HG03460 (cell line): ENCODE measurements at regions not wholly inside any gene's neighbourhood (a gene's known extent, or its start where the extent isn't known, plus 50 kb on each side); places are given as distances from the start of the nearest gene placed in this dataset.
"Not testable (repeated sequence)": the region's sequence is repeated elsewhere in the genome, so short reads cannot be mapped to it uniquely, and the experiment has no call there.

Experiments
- ATAC-seq: cut with Tn5 transposase; IDR thresholded peaks from one replicate; pipeline ENCODE4 v1.9.1; 2021; ENCODE audit not compliant: unreplicated experiment

DNA sequence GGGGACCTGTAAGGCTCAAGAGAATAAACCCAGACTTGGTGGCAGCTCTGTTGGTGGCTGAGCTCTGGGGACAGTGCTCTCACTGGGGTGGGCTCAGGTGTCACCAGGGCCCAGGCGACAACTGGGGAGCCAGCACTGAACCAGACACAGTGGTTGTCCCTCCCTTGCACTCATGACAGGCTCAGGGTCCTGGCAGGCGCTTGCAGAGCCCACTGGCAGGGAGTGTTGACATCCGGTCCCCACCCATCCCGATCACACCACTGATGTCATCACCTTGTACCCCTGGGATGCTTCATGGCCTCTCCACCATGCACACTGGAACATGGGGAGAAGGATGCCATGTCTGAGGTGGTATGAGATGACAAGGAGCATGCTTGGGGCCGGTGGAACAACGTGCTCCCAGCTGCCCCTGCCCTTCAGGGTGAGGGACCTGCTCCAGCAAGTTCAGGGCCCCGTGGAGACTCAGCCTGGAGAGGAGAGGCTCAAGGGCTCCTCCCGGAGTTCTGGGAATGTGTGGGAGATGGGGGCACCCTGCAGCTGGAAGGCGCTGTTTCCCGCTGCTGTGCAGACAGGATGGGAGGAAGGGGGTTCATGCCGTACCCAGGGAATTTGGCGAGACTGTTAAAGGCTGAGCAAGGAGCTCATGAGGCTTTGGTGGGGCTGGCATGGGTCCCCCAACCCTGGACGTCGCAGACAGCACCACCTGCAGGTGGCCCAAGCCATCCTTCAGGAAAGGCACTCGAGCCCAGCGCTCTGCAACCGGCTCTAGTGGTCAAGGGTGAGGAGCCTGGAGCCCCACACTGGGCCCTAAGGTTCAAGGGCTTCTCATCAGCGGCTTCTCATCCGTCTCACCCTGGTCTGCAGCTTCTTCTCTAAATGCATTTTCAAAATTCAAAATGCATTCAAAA, 141.1 kb upstream of the ZNF469 start:
- not testable (repeated sequence) for ATAC-seq

DNA sequence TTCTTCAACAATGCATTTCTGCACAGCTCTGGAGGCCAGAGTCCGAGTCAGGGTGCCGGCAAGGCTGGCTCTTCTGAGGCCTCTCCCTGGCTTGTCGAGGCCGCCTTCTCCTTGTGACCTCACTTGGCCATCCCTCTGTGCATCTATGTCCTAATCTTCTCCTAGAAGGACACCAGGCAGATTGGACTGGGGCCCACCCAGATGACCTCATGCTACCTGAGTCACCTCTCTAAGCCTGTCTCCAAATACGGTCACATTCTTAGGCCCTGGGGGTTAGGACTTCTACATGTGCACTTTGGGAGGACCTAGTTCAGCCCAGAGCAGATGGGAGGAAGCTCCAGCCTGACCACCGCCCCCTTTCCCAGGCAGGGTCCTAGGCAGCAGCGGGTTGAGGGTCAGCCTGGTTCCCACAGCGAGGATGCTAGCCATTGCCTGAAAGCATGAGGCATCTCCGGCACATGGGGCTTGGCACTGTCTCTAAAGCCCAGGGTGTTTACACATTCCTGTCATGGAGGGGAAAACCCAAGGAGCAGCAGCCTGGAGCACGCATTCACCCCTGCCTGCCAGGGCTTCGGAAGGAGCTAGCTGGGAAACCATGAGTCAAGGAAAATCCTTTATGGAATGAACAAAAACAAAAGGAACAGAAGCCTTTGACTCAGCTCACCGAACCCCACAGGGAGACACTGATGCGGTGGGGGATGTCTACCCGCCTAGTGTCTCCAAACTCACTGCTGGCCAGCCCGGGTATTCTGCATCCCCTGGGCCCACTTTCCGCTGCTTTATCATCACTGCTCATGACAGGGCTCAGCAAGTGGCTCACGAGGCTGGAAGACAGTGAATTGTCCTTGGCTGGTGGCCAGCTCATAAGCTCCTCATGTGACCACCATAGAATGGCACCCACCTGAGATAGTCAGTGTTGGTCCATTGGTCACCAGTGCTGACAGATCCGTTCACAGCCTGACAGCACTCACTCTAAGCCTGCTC, 140.2 kb upstream of the ZNF469 start:
- ATAC-seq = not testable (repeated sequence)

DNA sequence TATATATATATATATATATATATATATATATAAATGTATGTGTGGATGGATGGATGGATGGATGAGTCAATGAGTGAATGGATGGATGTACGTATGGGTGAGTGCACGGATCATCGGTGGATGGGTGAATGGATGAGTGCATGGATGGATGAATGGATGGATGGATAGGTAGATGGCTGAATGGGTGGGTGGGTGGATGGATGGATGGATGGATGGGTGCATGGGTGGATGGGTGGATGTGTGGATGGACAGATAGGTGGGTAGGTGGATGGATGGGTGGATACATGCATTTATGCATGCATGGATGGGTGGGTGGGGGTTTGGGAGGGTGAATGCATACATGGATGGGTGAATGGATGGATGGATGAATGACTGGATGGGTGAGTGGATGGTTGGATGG, 138.8 kb upstream of the ZNF469 start:
- not testable (repeated sequence) for ATAC-seq

DNA sequence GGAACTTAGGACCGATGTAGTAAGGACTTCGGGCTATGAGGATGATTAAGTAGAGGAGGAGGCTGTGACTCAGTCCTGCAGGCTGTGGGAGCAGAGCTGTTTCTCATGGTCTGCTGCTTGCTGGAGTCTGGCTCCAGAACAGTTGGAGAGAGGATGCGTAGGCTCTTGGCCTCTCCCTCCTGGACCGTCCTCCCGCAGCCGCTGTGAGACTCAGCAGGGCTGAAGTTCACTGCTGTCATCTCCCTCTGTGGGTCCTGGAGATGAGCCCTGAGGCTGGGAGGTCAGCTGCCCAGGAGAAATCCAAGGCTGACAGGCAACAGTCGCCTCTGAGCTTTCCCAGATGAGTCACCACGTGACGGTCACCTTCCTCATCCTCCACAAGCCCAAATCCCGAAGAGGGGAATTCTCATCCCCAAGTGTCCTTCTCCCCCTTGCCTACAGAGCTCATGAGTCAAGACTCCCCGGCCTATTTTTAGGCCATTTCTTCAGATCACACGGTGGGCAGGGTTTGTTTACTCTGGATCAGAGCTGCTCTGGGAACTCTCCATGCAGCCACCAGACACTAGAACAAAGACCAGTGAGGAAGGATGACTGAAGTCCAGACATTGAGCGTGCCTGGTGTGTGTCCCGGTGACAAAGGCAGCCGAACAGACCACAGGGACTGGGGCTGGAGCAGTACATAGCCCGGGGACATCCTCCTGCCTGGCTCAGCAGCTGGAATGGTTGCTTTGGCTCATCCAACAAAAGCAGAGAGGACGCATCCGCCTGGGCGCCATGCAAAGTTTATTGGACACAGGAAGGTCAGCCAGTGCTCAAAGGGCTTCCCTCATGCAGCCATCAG, 137.3 kb upstream of the ZNF469 start:
- ATAC-seq = not testable (repeated sequence)

DNA sequence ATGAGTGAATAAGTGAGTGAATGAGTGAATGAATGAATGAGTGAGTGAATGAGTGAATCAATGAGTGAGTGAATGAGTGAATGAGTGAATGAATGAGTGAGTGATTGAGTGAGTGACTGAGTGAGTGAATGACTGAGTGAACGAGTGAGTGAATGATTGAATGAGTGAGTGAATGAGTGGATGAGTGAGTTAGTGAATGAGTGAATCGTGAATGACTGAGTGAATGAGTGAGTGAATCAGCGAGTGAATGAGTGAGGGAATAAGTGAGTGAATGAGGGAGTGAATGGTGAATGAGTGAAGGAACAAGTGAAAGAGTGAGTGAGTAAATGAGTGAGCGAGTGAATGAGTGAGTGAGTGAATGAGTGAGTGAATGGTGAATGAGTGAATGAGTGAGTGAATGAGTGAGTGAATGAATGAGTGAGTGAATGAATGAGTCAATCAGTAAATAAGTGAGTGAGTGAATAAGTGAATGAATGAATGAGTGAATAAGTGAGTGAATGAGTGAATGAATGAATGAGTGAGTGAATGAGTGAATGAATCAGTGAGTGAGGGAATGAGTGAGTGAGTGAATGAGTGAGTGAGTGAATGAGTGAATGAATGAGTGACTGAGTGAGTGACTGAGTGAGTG, 135.7 kb upstream of the ZNF469 start:
- ATAC-seq = not testable (repeated sequence)

DNA sequence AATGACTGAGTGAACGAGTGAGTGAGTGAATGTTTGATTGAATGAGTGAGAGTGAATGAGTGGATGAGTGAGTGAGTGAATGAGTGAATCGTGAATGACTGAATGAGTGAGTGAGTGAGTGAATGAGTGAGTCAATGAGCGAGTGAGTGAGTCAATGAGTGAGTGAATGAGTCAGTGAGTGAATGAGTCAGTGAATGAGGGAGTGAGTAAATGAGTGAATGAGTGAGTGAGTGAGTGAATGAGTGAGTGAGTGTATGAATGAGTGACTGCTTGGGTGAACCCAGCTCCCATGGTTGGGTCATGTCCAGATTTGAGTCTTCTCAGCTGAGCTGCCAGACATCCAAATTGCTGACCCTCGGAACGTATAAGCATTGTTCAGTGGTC, 135.2 kb upstream of the ZNF469 start:
- ATAC-seq = not testable (repeated sequence)

DNA sequence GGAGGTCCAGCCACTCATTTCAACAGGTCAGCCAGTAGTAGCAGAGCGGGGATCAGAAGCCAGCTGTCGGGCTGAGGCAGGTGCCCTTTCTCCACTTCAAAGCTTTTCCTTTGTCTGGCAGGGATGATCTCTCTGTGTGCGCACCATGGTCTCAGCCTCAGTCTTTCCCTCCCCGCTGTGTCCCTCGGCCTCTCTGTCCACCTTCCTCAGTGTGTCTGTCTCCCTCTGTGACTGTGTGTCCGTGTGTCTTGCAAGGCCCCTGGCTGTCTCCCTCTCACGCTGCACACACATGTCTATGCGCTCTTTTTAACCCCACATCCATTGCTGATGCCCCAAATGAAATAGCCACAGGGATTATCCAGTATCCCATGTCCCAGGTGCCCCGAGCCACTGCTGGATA, 134.0 kb upstream of the ZNF469 start:
- ATAC-seq = not testable (repeated sequence)

DNA sequence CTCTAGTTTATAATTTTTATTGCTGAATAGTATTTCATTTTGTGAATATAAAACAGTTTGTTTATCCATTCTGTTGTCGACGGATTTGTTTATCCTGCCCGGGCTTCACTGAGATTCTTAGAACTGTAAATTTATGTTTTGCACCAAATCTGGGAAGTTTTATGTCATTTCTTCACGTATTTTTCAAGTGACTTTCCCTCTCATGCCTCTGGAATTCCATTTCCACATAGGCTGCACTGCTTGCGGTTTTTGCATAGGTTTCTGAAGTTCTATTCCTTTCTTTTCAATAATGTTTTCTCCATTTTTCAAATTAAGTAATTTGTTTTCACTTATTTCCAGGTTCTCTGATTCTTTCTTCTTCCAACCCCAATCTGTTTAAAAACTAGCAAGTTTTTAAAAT, 132.4 kb upstream of the ZNF469 start:
- not testable (repeated sequence) for ATAC-seq

DNA sequence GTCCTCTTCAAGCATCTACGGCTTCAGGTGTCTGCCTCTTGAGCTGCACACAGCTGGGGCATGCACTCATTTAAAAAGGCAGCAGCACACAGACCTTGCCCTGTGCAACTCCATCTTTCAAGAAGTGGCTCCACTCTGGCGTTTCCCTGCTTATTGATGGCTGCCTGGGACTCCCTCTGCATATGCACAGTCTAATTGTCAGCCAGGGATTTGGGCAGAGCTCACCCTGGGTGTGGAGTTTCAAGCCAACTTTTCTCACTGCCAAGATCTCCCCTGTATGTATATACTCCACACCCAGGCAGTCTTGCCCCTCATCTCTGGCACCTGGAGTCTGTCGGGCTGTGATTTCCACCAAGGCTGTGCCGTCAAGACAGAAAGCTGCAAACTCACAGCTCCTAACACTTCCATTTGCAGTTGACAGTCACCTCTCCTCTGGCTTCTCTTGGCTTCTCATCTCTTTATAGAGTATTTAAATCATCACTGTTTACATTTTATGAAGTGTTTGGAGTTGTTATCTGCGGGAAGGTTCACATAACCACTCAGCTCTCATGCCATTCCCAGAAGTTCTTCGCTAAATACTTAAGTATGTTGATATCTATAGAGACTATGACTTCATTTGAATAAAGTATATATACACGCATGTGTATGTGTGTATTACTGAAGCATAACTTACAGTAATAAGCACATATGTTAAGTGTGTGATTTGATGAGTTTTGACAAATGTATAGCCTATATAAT, 130.5 kb upstream of the ZNF469 start:
- ATAC-seq = not testable (repeated sequence)

DNA sequence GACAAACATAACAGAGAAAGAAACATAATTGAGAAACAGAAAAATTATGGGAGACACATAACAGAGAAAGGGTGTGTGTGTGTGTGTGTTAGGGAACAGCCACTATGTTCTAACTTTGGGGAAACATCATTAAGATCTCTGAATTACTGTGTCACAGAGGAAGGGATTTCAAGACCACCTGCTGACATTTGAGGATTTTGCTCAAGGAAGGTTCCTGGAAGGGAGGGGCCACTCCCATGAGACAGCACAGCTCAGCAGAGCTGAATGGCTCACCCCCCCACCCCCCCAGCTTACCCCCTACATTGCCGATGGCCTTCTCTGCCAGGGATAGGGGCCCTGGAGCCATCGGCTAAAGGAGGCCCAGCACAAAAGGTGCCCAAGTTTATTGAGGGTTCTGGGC, 124.6 kb upstream of the ZNF469 start:
- ATAC-seq = not testable (repeated sequence)

DNA sequence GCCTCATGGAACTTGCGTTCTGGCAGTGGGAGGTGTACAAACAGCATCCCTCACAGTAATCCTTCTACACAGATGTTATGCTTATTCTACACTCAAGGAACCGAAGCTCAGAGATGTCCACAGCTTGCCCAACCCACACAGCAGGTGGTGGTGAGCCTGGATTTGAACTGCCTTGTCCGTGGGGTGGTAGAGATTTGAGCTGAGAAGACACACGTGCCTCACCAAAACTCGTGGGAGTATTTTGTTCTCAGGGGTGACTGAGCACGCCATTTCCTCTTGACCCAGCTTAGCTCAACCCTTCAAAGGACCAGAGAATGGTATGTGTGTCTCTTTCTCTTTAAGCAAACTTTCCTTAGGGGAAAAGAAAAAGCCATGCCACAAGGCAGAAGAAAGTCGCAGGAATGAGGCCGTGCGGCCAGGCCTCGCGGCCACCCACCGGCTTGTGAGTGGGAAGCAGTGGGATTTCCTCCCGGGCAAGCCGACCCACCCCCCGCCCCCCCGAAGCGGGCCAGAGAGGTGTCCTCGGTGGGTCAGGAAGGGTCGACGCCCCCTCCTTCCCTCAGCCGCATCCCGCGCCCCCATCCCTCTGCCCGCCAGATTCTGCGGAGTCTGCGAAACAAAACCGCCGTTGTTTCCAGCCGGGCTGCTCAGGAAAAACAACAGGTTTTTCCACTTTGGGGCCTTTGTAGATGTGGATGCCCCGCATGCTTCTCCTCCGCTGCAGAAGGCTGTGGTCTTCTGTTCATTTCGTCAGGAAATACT, 123.8 kb upstream of the ZNF469 start:
- not testable (repeated sequence) for ATAC-seq

DNA sequence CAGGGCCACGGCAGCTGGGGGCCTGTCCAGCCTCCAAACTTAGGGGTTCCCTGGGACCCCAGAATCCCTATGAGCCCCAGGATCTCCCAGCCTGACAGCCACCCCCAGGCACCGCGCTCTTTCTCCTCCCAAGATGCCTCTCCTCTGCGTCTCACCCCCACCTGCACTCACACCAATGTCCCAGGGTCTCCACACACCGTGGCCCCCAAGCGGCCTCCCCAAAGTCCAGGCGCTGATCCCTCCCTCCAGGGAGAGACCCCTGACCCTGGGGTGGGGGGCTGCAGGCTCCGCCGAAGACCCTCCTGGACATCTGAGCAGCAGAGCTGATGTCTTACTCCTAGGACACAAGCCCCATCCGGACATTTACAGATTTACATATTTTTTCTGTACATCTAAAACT, 123.2 kb upstream of the ZNF469 start:
- ATAC-seq = not testable (repeated sequence)

DNA sequence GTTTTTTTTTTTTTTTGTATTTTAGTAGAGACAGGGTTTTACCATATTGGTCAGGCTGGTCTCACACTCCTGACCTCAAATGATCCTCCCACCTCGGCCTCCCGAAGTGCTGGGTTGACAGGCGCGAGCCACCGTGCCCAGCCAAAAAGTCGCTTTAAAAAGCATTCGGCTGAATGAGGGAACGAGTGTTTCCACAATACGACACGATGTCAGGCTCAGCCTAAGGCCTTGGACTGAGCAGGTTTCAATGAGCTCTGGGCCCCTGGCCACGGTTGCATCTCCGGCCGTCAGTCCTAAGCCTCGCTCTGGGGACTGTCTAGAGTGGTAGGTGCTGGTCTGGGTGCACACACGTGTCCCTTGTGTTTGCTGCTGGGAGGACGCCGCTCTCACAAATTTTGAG, 122.6 kb upstream of the ZNF469 start:
- not testable (repeated sequence) for ATAC-seq

DNA sequence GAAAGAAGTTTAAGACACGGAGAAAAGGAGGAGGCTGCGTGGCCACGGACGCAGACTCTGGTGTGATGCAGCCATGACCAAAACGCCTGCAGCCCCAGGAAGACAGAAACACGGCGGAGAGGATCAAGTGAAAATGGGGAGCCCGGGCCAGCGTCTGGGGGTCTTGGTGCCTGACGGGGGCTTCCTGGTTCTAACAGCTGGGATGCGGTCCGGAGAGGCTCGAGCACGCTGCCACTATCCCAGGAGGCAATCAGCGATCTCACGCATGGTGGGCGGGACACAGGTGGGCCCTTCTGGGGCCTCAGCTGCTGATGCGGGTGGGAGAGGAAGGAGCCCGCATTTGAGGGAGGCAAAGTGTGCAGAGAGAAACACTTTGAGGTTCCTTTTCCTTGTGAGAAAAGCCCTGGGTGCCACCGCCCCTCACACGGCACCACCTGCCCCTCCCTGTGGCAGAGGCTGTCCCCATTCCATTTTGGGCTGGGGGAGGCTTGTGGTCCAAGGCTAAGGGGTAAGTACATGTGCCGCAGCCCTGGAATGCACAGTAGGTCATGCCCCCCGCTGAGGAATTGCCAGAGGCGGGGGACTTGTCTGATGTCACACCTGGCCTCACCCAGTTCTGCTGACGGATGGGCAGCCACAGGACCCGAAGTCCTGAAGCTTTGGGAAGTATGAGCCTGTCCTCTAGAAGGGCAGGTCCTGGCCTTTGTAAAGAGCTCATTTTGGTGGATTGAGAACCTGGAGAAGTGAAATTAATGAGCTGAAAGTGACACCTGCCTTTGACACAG, 121.7 kb upstream of the ZNF469 start:
- ATAC-seq = not testable (repeated sequence)

DNA sequence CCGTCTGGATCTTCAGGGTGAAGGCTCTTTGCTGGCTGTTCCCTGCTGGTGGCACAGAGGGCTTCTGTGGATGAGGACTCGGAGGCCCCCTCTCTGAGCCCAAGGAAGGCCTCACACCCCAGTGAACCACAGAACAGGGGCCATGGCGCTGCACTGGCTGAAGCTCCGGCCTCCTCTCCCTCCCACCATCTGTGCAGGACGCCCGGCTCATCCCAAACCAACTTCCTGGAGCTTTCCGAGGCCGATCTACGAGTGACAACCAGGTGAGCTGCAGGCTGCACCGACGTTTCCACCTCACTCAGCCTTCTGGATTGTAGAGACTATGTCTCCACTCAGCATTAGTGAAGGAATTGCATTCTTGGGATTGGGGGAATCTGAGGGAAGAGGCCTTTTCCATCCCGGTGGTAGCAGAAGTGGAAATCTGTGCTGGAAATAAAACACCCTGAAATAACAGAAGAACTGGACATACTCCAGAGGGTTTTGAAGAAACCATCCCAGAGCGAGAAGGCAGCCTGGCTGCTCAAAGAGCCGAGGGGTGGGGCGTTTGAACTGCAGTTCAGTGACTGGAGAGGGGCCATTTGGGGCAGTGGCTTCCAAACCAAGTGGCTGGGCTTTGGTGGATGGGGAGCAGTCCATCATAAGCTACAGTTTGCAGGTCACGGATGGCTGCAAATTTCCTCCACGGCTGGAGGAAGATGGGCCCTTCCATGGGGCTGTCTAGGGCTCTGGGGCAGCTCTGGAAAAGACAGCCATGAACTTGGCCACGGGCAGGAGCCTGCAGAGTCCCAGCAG, 120.7 kb upstream of the ZNF469 start:
- not testable (repeated sequence) for ATAC-seq

DNA sequence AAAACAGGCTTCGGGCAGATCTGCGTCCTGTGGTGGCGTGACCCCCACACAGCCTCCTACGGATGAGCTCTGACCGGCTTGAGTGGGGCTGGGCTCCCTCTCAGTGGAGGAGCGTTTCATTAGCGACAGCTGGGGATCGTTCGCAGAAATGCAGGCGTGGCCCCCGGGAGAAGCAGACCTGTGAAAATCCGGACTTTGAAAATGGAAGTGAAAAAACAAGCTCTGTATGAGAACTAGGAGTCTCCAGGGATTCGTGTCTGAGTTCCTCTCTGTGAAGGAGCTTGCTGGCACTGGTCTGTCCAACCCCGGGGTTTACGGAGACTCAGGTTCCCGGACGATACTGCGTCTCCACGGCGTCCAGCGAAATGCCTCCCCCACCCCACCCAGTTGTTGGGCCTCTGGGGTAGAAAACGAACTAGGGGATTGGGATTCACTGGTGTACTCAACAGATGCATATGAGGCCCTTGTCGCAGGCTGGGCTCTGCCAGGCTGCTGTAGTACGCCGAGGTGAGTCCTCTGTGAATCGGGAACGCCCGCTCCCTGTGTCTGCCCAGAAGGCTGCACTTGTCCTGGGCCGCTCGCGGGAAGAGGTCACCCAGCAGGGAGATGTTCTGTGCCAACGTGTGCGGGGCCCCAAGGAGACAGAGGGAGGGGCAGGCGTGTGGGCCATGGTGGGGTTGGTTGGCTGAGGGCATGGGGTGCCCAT, 119.7 kb upstream of the ZNF469 start:
- ATAC-seq = not testable (repeated sequence)
